BJ (cell line): ENCODE measurements at regions not wholly inside any gene's neighbourhood (a gene's known extent, or its start where the extent isn't known, plus 50 kb on each side); places are given as distances from the start of the nearest gene placed in this dataset.

Source experiments
- CTCF ChIA-PET: fragments of 350-600 bp; formaldehyde crosslinking; extraction: SDS; loops from one replicate; lab custom pipeline; 2021; ENCODE audit warnings: antibody characterized with exemption, inconsistent platforms; lab: Yijun Ruan, JAX
- POLR2A ChIA-PET: fragments of 300-600 bp; sonication (Branson Sonifier 250); formaldehyde crosslinking; extraction: SDS; loops from one replicate; lab custom pipeline; 2021; ENCODE audit warnings: antibody characterized with exemption; lab: Charles Lee
- DNase-seq: peaks from one replicate; pipeline ENCODE4 v3.0.0-alpha.2; 2011; ENCODE audit warnings: low read depth
- H3K27me3 ChIP-seq: 2 replicates; pipeline ENCODE4 v1.6.0; 2011; ENCODE audit warnings: low read length; ENCODE audit not compliant: control insufficient read depth, insufficient read depth
- H3K36me3 ChIP-seq: 2 replicates; pipeline ENCODE4 v1.5.1; 2011; ENCODE audit warnings: low read length; ENCODE audit not compliant: control insufficient read depth, insufficient read depth
- H3K4me3 ChIP-seq: 2 replicates; pipeline ENCODE4 v1.5.1; 2011; ENCODE audit warnings: low read depth, mild to moderate bottlenecking, control low read depth, low read length
- TF ChIP-seq, protein P1 (sequence below): IDR thresholded peaks from 2 replicates; pipeline ENCODE4 v1.5.1; 2011; ENCODE audit warnings: low read depth, mild to moderate bottlenecking, control low read depth, inconsistent platforms, low read length, moderate library complexity; ENCODE audit not compliant: insufficient read depth

DNA sequence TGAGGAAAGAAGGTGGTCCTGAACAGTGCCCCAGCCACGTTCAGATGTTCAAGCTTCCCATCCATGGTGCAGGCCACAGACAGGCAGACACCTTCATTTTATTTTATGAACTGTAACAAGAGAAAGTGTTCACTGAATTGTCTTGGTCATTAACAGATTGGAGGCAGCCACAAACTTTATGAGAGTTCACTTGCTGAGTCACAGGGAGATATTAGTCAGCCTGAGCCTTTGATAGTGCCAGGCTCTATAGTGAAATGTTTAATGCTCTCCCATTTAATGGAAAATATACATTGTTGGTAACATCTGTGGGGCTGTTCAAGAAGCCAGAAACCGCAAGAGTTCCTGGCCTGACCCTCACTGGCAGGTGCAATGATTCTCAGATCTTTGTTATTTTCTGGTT, 237.0 kb downstream of the TENT4A start:
- Histone ChIP-seq H3K4me3 (no peak overlapping the region), H3K27me3 (no peaks in the 10 kb centered on the region), H3K36me3 (no peaks in the 10 kb centered on the region)
- CTCF ChIA-PET = no interaction called here
- POLR2A ChIA-PET = no interaction called here
- TF ChIP-seq, protein P1, sequence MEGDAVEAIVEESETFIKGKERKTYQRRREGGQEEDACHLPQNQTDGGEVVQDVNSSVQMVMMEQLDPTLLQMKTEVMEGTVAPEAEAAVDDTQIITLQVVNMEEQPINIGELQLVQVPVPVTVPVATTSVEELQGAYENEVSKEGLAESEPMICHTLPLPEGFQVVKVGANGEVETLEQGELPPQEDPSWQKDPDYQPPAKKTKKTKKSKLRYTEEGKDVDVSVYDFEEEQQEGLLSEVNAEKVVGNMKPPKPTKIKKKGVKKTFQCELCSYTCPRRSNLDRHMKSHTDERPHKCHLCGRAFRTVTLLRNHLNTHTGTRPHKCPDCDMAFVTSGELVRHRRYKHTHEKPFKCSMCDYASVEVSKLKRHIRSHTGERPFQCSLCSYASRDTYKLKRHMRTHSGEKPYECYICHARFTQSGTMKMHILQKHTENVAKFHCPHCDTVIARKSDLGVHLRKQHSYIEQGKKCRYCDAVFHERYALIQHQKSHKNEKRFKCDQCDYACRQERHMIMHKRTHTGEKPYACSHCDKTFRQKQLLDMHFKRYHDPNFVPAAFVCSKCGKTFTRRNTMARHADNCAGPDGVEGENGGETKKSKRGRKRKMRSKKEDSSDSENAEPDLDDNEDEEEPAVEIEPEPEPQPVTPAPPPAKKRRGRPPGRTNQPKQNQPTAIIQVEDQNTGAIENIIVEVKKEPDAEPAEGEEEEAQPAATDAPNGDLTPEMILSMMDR = no peak
- DNase-seq = no peak

DNA sequence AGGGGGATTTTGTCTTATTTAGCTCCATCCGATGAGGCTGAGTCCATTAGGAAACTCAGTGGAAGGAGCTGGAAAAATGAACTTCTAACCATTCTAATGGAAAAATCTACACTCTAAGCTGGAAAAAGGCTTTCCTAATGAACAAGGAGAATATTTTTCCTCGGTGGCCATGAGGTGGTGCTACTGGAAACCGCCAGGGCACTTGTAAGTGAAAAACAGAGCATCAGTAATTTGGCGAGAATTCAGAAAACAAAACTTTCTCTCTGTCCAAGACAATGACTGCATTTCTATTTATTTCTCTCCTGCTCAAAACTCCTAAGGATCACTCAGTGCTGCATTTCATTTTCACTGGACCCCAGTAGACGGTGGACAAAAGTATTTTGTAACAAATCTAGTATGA, 237.6 kb downstream of the TENT4A start:
- POLR2A ChIA-PET = no interaction called here
- DNase-seq = no peak

DNA sequence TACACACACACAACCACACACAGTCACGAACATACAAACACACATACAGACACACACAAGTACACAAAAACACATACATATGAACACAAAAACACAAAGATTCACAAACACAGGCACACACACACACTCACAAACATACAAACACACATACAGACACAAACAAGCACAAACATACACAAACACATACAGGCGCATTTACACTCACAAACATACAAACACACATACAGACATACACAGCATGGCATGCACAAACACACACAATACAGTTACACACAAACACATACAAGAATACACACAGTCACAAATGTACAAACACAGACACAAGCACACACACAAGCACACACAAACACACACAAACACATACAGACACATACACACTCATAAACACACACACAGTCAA, 247.9 kb downstream of the TENT4A start:
- no peaks in the 10 kb centered on the region for H3K36me3 ChIP-seq
- no peak for DNase-seq
- H3K27me3 ChIP-seq = no peaks in the 10 kb centered on the region
- TF ChIP-seq, protein P1 = no peak
- ChIA-PET POLR2A (no interaction called here), CTCF (no interaction called here)
- no peak overlapping the region for H3K4me3 ChIP-seq

More for the DNA sequence above, 237.6 kb downstream of the TENT4A start:
- H3K36me3 ChIP-seq = no peaks in the 10 kb centered on the region
- no peaks in the 10 kb centered on the region for H3K27me3 ChIP-seq
- no peak overlapping the region for H3K4me3 ChIP-seq
- CTCF ChIA-PET = no interaction called here
- TF ChIP-seq, protein P1 = no peak

DNA sequence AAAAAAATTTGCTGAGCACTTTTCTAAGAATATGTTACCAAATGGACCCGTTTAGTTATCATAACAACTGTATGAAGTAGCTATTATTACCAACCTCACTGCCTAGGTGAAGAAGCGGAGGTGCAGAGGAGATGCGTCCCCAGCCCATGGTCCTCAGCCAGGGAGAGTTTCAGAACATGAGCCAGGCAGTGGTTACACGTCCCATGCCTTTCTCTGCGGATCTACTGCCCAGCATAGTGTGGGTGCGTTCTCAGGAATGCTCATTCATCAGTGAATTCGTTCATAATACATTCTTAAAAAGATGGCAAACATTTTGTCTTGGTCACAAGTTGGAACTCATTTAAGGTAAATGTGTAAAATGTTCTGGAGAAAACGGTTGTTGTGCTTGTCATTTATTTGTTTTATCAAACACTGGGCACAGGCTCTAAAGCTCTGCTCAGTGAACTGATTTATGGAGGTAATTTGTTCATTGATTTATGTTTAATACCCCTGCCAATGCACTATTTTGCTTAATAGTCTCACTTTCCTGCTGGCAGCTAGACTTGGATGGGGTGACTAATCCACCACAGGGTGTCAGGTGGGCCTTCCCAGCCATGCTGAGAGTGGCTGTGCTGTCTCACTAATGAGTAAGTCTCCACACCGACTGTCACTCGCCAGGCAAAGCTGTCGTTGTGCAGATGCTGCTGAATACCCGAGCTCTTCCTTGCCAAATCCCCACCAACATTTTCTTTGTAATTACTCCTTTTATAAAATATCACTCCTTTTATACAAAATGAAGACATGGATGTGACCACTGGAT, 248.8 kb downstream of the TENT4A start:
- Histone ChIP-seq H3K36me3 (no peaks in the 10 kb centered on the region), H3K27me3 (no peaks in the 10 kb centered on the region), H3K4me3 (no peak overlapping the region)
- CTCF ChIA-PET = no interaction called here
- DNase-seq = no peak
- POLR2A ChIA-PET = no interaction called here
- TF ChIP-seq, protein P1 = no peak

DNA sequence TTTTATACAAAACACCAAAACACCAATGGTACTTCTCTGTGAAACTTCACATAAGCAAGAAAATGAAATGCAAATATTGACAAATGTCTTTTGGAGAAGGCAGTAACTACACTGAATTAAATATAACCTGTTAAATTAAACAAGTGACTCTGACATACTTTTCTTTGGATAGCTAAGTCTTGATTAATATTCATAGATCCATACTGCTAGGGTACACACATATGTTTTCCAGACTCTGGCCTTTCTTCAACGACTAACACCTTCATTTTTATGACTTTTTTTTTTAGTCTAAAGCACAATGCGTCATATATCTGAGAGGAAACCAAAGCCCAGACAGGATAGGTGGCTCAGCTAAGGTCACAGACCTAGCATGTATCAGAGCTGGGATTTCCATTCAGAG, 263.7 kb downstream of the TENT4A start:
- Histone ChIP-seq H3K36me3 (no peaks in the 10 kb centered on the region), H3K4me3 (no peak overlapping the region), H3K27me3 (no peaks in the 10 kb centered on the region)
- ChIA-PET CTCF (no interaction called here), POLR2A (no interaction called here)
- no peak for DNase-seq
- TF ChIP-seq, protein P1 = no peak
